Activated B cell treated with CpG ODN at 0.5 μM for 24 hours (primary cell): ENCODE measurements at regions not wholly inside any gene's neighbourhood (a gene's known extent, or its start where the extent isn't known, plus 50 kb on each side); places are given as distances from the start of the nearest gene placed in this dataset.
"Not testable (repeated sequence)": the region's sequence is repeated elsewhere in the genome, so short reads cannot be mapped to it uniquely, and the experiment has no call there.

Experiments used
- ATAC-seq: fragments of 200-7000 bp; cut with Tn5 transposase; one replicate; pipeline ENCODE4 v1.10.0; 2021; ENCODE audit warnings: low read depth, mild to moderate bottlenecking, moderate library complexity
- CTCF ChIA-PET: fragments of 350-600 bp; sonication (Branson Sonifier 250); formaldehyde crosslinking; loops from one replicate; lab custom pipeline; 2021; ENCODE audit warnings: antibody characterized with exemption; lab: Charles Lee
- POLR2A ChIA-PET: fragments of 350-600 bp; sonication (Branson Sonifier 250); formaldehyde crosslinking; loops from one replicate; lab custom pipeline; 2021; ENCODE audit warnings: antibody characterized with exemption; lab: Charles Lee
- DNase-seq: peaks from one replicate; pipeline ENCODE4 v3.0.0; 2022
- H3K27ac Mint-ChIP-seq: one replicate; pipeline ENCODE4 v1.8.0; 2020; ENCODE audit warnings: mixed read lengths
- H3K27me3 Mint-ChIP-seq: one replicate; pipeline ENCODE4 v1.8.0; 2021; ENCODE audit warnings: mixed read lengths
- H3K36me3 Mint-ChIP-seq: one replicate; pipeline ENCODE4 v1.8.0; 2021; ENCODE audit warnings: low read depth, mixed read lengths
- H3K4me1 Mint-ChIP-seq: one replicate; pipeline ENCODE4 v1.8.0; 2021; ENCODE audit warnings: mixed read lengths
- H3K4me3 Mint-ChIP-seq: one replicate; pipeline ENCODE4 v1.8.0; 2020; ENCODE audit warnings: mild to moderate bottlenecking, mixed read lengths
- H3K9me3 Mint-ChIP-seq: one replicate; pipeline ENCODE4 v1.8.0; 2020; ENCODE audit warnings: mixed read lengths
- CTCF ChIP-seq: fragments of 200-600 bp; IDR thresholded peaks from one replicate; pipeline ENCODE4 v1.8.0; 2022; ENCODE audit warnings: antibody characterized with exemption, mild to moderate bottlenecking
- intact Hi-C: fragments of 100-400 bp; cut with micrococcal nuclease; formaldehyde crosslinking; loops from one replicate; pipeline ENCODE4 v1.15.1; 2024

GRCh38 chr10:85493703-85494102 is 872.9 kb downstream of the GRID1 start:
- H3K36me3 Mint-ChIP-seq, result no peaks in the 10 kb centered on the region
- POLR2A ChIA-PET, result no interaction called here
- H3K27ac Mint-ChIP-seq, result no peak overlapping the region
- peaks cover 2% of the 10 kb centered on the region for H3K9me3 Mint-ChIP-seq
- H3K4me1 Mint-ChIP-seq, result no peaks in the 10 kb centered on the region
- no peaks in the 10 kb centered on the region for H3K27me3 Mint-ChIP-seq
- no peak for TF ChIP-seq CTCF
- DNase-seq (no peak), ATAC-seq (no peak)
- CTCF ChIA-PET, result no interaction called here
- intact Hi-C loops, result no loop called here
- no peak overlapping the region for H3K4me3 Mint-ChIP-seq

- ATAC-seq, H3K9me3 Mint-ChIP-seq, CTCF ChIA-PET, intact Hi-C loops, H3K27me3 Mint-ChIP-seq, H3K27ac Mint-ChIP-seq, H3K4me3 Mint-ChIP-seq, H3K4me1 Mint-ChIP-seq, POLR2A ChIA-PET, H3K36me3 Mint-ChIP-seq, DNase-seq: not testable (repeated sequence)
Measured at GRCh38 chr10:85504641-85505040, 862.0 kb downstream of the GRID1 start.

- Mint-ChIP-seq H3K4me1 (no peaks in the 10 kb centered on the region), H3K27me3 (no peaks in the 10 kb centered on the region), H3K27ac (no peak overlapping the region), H3K9me3 (no peaks in the 10 kb centered on the region), H3K36me3 (no peaks in the 10 kb centered on the region), H3K4me3 (no peak overlapping the region)
- ChIA-PET CTCF (no interaction called here), POLR2A (no interaction called here)
- intact Hi-C loops, result no loop called here
- no peak for TF ChIP-seq CTCF
- no peak for ATAC-seq
- DNase-seq, result no peak
Measured at GRCh38 chr10:85508159-85508558, 858.4 kb downstream of the GRID1 start.

- POLR2A ChIA-PET, result no interaction called here
Measured at GRCh38 chr10:85510682-85511081, 855.9 kb downstream of the GRID1 start.

GRCh38 chr10:85513436-85513835 is 853.2 kb downstream of the GRID1 start:
- no peak for TF ChIP-seq CTCF
- intact Hi-C loops, result no loop called here
- Mint-ChIP-seq H3K4me3 (no peak overlapping the region), H3K27ac (no peak overlapping the region), H3K27me3 (no peaks in the 10 kb centered on the region), H3K36me3 (no peaks in the 10 kb centered on the region), H3K4me1 (no peaks in the 10 kb centered on the region), H3K9me3 (no peaks in the 10 kb centered on the region)
- ATAC-seq (no peak), DNase-seq (no peak)
- CTCF ChIA-PET, result no interaction called here
- POLR2A ChIA-PET, result no interaction called here

More at GRCh38 chr10:85510682-85511081, 855.9 kb downstream of the GRID1 start:
- CTCF ChIA-PET, result no interaction called here
- Mint-ChIP-seq H3K27me3 (no peaks in the 10 kb centered on the region), H3K36me3 (no peaks in the 10 kb centered on the region), H3K4me1 (no peaks in the 10 kb centered on the region), H3K27ac (no peak overlapping the region), H3K4me3 (no peak overlapping the region), H3K9me3 (no peaks in the 10 kb centered on the region)
- intact Hi-C loops, result no loop called here
- no peak for ATAC-seq
- no peak for TF ChIP-seq CTCF
- no peak for DNase-seq

GRCh38 chr10:85515316-85515715 is 851.3 kb downstream of the GRID1 start:
- Mint-ChIP-seq H3K36me3 (no peaks in the 10 kb centered on the region), H3K4me1 (no peaks in the 10 kb centered on the region), H3K27ac (no peak overlapping the region), H3K9me3 (no peaks in the 10 kb centered on the region), H3K27me3 (no peaks in the 10 kb centered on the region), H3K4me3 (no peak overlapping the region)
- ATAC-seq, result no peak
- TF ChIP-seq CTCF, result no peak
- intact Hi-C loops, result no loop called here
- DNase-seq, result no peak
- POLR2A ChIA-PET, result no interaction called here
- CTCF ChIA-PET, result no interaction called here
